ENCODE measurements at regions not wholly inside any gene's neighbourhood (a gene's known extent, or its start where the extent isn't known, plus 50 kb on each side); places are given as distances from the start of the nearest gene placed in this dataset.

- CTCF ChIA-PET (ENCODE audit: low intra/inter-chr PET ratio, low total read pairs): no interaction called here
- Histone ChIP-seq H3K4me3 (replicated peaks in 1 of 3; ENCODE audit: insufficient read depth in 1 of 3, low read depth in 2 of 3, low read length in 3 of 3) (no peak overlapping the region), H3K36me3 (replicated peaks in 1 of 2; ENCODE audit: control insufficient read depth in 1 of 2, insufficient read depth in 2 of 2, low read length in 2 of 2) (no peaks in the 10 kb centered on the region), H3K27ac (ENCODE audit: extremely low read length, insufficient read depth, low read length) (no peak overlapping the region), H3K79me2 (ENCODE audit: insufficient read depth, low read length) (no peaks in the 10 kb centered on the region), H3K9ac (ENCODE audit: insufficient read depth, low read depth, low read length) (no peak overlapping the region), H2AFZ (ENCODE audit: low read length) (no peak overlapping the region), H3K4me2 (ENCODE audit: low read depth, low read length) (no peak overlapping the region), H3K9me3 (ENCODE audit: low read length) (peaks cover 6% of the 10 kb centered on the region; the same call in 1 of the 2 replicates), H3K4me1 (ENCODE audit: insufficient read depth, low read length) (no peaks in the 10 kb centered on the region), H3K27me3 (ENCODE audit: control insufficient read depth in 1 of 2, insufficient read depth in 2 of 2, low read length in 2 of 2) (peaks cover 1 to 4% of the 10 kb centered on the region in 2 experiments; a peak in 3 of 5 replicates), H4K20me1 (ENCODE audit: insufficient read depth, low read length) (no peaks in the 10 kb centered on the region)
- ATAC-seq (no peak), FAIRE-seq (no peak), DNase-seq (ENCODE audit: low spot score) (no peak)
- BruUV-seq (replicated peaks): no TSS peak
- in situ Hi-C loops (cut with HindIII; ENCODE audit: extremely low pct_ligation_motif_present, low pct_unique_long_range_greater_than_20kb) (no loop called here), intact Hi-C loops (cut with micrococcal nuclease; ENCODE audit: unreplicated experiment) (no loop called here)
- POLR2A ChIA-PET: no interaction called here
- 30% methylated on average over 4 of the region's 22 CpGs for WGBS (ENCODE audit: low lambda C conversion rate)
- no peak for TF ChIP-seq ATF7 (IDR thresholded peaks at IDR 0.05)
- no peak for TF ChIP-seq ATF7 (CRISPR knock-in tag; IDR thresholded peaks at IDR 0.05)
- TF ChIP-seq ZNF709 (CRISPR knock-in tag; IDR thresholded peaks at IDR 0.05): no peak
- TF ChIP-seq TAF15 (IDR thresholded peaks at IDR 0.05; ENCODE audit: low read depth, low read length, poor library complexity, severe bottlenecking): no peak
- TF ChIP-seq RERE (CRISPR knock-in tag; IDR thresholded peaks at IDR 0.05; ENCODE audit: low read depth): no peak
- no peak for TF ChIP-seq ZFP36L2 (CRISPR knock-in tag; IDR thresholded peaks at IDR 0.05)
- TF ChIP-seq IRX3 (CRISPR knock-in tag; IDR thresholded peaks at IDR 0.05; ENCODE audit: borderline replicate concordance, low read depth): no peak
- TF ChIP-seq ZNF431 (CRISPR knock-in tag; IDR thresholded peaks at IDR 0.05; ENCODE audit: borderline replicate concordance, low read depth): no peak
- TF ChIP-seq ZEB1 (IDR thresholded peaks at IDR 0.05; ENCODE audit: insufficient replicate concordance, low read depth): no peak
- no peak for TF ChIP-seq ZNF337 (CRISPR knock-in tag; IDR thresholded peaks at IDR 0.05; ENCODE audit: borderline replicate concordance, low read depth)
- TF ChIP-seq PATZ1 (CRISPR knock-in tag; IDR thresholded peaks at IDR 0.05): no peak
These were observed 375.5 kb downstream of the ALG10 start for GRCh38 chr12:34397591-34398365.

All from HepG2 (cell line).